Renal cortex interstitium (tissue), 11 donors: ENCODE measurements at regions not wholly inside any gene's neighbourhood (a gene's known extent, or its start where the extent isn't known, plus 50 kb on each side); places are given as distances from the start of the nearest gene placed in this dataset.
A peak's percentile ranks its signal among the peaks of the same experiment; 100 is the strongest.

ENCODE experiments used
- DNase-seq, 11 donors: peaks; one replicate each; pipeline ENCODE4 v3.0.0-alpha.2; 2013; ENCODE audit warnings: low read depth in 9 of 11, low spot score in 4 of 11; ENCODE audit errors: extremely low read depth in 1 of 11

- DNase-seq = no peak
Observed at GRCh38 chr11:43574949-43575912, 105.3 kb upstream of the HSD17B12 start.

DNA sequence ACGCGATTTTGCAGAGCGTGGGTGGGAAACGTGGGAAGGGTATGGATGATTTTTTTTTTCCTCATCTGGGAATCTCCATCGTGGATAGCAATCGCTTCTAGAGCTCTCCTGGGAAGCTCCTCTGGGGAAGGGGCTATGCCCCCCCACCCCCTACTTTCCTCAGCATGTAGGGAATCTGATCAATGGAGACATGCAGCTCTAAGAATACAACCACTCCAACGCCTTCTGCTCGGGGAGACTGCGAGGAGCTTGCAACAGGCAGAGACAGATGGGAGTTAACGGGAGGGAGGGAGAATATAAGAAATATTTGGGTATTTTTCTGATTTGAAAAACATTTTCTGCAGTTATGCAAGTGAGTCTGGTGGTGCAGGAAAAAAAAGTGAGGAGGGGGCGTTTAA lies 104.6 kb upstream of the HSD17B12 start:
- no peak for DNase-seq

DNA sequence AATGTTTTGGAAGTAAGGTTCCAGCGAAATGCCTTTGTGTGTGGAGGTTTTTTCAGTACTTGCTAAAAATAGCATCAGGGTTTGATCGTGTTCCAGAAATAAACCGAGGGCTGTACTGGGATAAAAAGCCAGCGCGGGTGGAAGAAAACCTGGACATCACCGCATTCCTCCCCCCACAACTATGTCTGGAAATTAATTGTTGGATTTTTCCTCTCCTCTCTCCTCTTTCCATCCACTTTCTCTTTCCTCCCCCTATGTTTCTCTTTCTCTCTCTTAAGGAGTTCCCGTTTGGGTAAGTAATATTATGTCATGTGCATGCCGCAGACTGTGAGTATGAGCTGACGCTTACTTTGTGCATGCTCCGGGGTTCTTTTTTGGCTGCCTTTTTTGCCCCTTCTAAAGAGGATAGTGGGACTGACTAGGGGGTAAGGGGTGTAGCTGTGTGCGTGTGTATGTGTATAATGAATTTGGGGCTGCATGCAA lies 104.2 kb upstream of the HSD17B12 start:
- DNase-seq = no peak

GRCh38 chr11:43576803-43577521 lies 103.6 kb upstream of the HSD17B12 start:
- peak in 2 of 11 donors; percentile 52 to 63 for DNase-seq

DNA sequence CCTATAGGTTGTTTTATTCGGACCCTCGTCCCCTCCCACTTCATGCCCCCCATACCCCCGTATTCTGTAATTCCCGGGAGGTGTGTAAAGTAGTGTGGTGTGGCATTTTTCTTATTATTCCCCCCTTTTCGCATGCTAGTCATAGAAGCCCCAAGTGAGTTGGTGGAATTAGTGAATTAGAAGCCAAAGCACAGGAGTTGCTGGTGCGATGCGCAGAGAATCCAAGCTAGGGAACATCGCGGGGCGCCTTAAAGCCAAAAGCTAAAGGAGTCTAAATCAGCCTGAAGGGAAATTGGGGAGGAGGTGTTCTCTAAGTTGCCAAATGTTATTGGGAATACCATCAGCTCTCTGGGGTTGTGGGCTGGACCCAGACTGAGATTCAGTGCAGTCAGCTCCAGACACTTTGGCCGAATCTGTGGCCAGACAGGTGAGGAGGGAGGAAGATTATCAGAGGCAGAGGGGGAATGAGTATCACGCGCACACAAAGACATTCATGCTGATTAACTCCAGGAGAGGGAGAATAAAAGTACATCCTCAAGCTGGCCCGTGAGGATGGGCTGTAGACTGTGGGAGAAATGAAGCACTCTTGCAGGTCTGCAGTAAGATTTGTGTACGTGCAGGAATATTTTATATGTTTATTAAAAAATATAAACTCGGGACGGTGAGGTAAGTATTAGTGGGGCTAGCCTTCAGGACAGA lies 102.8 kb upstream of the HSD17B12 start:
- DNase-seq = no peak

GRCh38 chr11:43578346-43579170 lies 102.0 kb upstream of the HSD17B12 start:
- DNase-seq = no peak

DNA sequence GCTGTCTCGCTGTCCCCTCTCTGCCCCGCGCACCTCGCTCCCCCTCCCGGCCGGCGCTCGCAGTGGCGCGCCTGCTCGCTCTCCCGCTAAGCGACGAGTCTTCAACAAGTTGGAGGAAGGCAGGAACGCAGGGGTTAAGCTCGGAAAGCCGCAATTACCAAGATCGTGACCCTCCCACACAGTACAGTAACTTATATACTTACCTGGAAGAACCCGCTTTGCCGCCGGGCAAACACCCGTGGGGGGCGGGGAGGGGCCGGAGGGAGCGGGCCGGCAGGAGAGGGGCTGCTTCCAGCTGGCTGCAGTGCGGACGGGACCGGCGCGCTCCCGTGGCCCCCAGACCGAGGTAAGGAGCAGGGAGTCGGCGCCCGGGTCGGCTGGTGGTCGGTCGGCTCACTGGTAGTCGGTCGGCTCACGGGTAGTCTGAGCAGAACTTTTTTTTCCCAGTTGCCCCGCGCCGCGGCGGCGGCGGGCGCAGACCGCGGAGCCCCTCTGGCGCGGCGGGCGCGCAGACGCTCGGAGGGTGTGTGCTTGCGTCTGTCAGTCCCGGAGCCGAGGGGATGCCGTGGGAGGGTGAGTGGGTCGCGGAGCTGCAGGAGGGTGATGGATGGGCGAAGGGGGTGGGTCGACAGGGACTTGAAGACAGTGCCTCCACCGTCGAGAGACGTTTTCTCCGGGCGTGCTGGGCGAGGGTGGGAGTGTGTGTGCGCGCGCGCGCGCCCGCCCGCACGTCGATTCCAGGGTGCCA lies 101.2 kb upstream of the HSD17B12 start:
- DNase-seq = no peak

DNA sequence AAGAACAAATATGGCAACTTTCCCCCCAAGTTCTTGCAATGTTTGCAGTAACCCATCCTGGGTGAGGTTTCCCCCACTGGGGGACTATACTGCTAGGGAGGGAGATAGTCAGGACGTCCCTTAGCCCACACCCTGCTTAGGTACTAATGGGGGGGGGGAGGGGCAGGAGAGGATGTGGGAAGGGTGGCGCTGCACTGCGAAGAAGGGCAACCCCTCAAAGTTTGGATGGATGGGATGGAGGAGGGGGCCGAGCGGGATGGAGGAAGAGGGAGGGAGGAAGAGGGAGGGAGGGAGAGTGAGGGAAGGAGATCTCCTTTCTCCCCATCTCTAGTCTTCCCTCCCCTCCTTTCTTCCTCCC lies 100.6 kb upstream of the HSD17B12 start:
- no peak for DNase-seq

- no peak for DNase-seq
Observed at GRCh38 chr11:43580735-43581369, 99.7 kb upstream of the HSD17B12 start.

DNA sequence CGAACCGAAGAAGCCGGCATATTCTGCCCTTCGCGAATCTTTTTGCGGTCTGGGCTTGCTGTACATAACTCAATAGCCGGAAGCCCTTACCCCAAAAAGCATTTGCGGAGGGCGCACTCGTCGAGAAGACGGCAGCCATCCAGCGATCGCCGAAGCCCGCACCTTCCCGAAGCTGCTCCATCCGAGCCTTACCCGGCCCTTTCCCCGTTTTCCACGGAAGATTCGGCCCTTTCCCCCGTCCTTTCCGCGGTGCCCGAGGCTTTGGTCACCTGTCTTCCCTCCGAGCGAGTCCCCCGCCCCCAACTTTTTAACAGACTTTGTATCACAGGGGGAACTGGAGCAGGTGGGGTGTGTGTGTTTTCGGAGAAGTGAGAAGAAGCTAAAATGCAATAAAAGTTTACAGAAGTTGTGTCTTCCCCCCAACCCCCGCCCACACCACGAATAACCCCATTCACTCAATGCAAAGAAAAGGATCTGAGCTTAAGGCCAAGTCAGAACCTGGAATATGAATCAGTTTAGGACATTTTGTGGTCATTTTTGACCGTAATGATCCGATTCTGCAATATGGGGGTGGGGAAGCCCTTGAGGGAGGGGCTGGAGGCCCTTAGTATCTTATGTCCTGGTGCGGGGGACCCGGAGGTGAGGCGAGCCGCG lies 99.0 kb upstream of the HSD17B12 start:
- DNase-seq = no peak

DNA sequence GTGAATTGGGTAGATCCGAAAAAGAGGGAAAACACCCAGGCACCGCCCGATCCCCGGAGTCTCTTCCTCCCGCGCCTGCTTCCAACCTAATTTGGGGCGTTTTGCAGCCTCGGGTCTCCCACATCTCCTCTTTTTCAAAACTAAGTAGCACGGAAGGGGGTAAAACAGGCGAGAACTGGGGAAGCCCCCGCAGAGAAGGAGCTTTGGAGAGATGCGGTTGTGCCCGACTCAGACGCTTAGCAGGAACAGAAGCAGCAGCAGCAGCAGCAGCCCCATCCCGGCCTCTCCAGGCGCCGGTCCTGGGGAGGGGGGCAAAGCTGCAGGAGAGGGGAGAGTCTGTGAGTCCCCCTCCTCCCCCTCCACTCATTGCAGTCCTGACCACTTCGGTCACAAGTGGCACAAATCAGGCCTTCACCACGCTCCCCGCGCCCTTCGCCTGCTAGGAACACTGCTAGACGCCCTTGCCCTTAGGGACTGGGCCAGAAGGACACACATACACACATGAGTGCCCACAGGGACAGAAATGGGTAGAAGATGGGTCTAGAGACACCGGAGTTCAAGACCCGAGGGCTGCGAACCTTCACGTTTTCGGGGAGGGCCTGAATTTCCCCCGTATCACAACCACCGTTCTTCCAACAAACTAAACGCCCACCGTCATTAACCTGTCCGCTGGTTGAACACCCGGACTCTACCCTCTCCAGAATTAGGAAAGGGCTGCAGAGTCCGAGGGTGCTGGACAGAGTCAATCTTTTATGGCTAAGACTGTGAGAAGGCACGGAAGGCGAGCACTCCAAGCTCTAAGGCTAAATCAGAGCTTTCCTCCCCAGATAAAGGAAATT lies 98.3 kb upstream of the HSD17B12 start:
- no peak for DNase-seq

DNA sequence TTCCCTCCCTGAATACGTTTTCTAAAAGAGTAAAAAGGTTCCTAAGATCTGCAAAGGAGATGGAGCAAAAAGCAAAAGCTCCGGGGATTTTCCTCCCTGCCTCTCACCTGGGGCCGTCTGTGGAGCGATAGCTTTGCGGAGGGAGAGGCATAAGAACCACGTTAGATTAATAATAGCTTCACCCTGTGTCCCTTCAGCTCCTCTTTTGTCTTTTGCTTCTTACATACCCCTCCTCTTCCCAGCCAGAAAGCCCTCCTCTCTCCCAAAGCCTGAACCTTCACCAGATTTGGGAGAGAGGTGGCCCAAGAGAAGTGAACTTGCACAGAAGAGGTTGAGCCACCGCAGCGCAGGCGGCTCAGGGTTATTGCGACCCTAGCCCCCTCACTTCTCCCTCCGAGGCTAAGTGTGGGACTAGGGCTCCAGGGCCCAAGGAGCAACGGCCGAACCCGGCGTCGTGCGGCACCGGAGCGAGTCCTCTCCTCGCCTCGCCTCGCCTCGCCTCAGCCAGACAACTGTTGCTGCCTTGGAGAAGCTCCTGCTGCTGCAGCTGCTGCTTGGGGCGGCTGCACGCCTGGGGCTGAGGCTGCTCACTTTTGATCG lies 97.6 kb upstream of the HSD17B12 start:
- no peak for DNase-seq

GRCh38 chr11:43583548-43583947 lies 97.0 kb upstream of the HSD17B12 start:
- no peak for DNase-seq

GRCh38 chr11:43585877-43586608 lies 94.5 kb upstream of the HSD17B12 start:
- no peak for DNase-seq

DNA sequence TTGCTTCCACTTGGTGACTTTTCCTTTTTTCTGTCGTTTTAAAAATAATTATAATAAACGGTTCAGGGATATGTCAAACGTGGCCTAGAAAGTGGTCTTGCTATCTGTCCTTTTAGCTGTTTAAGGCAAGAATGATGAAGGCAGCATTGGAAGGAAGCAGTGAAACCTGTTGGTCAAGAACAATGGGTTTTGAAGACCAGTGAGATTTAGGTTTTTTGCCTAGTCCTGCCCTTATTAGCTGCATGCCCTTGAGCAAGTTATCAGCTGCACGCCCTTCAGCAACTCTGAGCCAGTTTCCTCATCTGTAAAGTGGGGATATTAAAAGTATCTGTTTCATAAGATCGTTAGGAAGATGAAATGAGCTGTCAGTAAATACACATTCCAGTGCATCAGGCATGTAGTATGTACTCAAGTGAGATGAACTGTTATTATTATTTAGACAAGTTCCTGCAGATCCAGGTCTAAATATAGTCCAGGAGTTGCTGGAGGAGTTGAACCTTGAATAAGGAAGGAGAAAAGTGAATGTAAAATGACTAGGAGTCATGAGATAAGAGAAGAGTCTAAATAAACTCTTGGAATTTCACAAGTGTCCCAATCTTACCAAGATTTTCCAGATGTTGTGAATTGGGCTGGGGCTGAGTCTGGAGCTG lies 90.8 kb upstream of the HSD17B12 start:
- DNase-seq = no peak
